ENCODE measurements at regions not wholly inside any gene's neighbourhood (a gene's known extent, or its start where the extent isn't known, plus 50 kb on each side); places are given as distances from the start of the nearest gene placed in this dataset.

DNA sequence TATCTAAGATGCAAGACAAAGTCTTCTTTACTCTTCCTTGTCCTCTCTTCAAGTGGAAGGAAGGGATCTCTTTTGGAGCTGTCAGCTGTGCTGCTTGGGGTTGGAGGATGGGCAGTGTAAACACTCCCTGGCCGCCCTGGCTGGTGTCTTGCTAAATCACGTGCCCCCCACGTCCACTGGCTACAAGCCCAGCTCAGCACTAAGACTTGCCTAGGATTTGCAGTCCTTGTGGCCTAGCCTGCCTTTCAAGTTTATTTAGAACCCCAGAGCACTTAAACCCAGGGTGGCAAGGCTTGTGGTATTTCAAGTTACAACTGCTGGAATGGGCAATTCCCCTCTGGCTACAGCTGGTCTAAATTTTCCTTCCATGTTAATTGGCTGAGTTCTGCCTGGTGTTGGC lies 272.4 kb upstream of the MYO3A start:
- intact Hi-C loops (cut with DNase I, micrococcal nuclease), result no loop called here
- DNase-seq (no peak), ATAC-seq (no peak)

GRCh38 chr10:25666276-25666675 lies 267.8 kb upstream of the MYO3A start:
- no peak for DNase-seq
- ATAC-seq, result no peak
- intact Hi-C loops (cut with DNase I, micrococcal nuclease), result no loop called here

GRCh38 chr10:25675204-25675603 lies 258.8 kb upstream of the MYO3A start:
- ATAC-seq, result no peak
- DNase-seq, result no peak

DNA sequence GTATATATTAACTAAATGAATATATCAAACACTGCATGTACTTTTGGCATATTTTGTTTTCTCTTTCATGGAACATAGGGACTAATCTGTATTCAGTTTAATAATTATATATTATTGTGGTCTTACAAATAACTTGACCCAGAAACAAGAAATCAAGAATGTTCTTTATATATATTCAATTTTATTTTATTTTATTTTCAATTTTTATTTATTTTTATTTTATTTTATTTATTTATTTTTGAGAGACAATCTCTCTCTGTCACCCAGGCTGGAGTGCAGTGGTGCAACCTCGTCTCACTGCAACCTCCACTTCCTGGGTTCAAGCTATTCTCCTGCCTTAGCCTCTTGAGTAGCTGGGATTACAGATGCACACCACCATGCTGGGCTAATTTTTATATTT lies 258.4 kb upstream of the MYO3A start:
- no peak for ATAC-seq
- no peak for DNase-seq
- intact Hi-C loops (cut with DNase I, micrococcal nuclease), result no loop called here

More at GRCh38 chr10:25675204-25675603, 258.8 kb upstream of the MYO3A start:
- intact Hi-C loops (cut with DNase I, micrococcal nuclease), result no loop called here

- ATAC-seq (no peak), DNase-seq (no peak)
- intact Hi-C loops (cut with DNase I, micrococcal nuclease), result no loop called here
These were observed 255.8 kb upstream of the MYO3A start for GRCh38 chr10:25678220-25678619.

DNA sequence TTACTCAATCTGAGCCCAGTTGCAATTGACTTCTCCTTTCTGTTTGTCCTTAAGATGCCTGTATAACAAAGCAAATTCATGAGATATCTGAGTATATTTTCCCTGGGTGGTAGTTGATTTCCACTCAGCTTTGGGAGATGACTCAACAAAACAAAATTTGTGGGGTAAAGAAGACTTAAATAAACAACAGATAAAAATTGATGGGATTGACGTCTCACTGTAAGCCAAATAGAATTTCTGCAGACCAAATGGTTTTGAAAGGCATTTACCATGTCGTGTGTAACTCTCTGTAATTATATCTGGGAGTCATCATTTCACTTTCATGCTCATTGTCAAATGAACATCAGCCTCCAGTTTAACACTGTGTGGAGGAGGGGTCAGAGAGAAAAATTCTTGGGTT lies 255.4 kb upstream of the MYO3A start:
- DNase-seq (no peak), ATAC-seq (no peak)
- intact Hi-C loops (cut with DNase I, micrococcal nuclease), result no loop called here

DNA sequence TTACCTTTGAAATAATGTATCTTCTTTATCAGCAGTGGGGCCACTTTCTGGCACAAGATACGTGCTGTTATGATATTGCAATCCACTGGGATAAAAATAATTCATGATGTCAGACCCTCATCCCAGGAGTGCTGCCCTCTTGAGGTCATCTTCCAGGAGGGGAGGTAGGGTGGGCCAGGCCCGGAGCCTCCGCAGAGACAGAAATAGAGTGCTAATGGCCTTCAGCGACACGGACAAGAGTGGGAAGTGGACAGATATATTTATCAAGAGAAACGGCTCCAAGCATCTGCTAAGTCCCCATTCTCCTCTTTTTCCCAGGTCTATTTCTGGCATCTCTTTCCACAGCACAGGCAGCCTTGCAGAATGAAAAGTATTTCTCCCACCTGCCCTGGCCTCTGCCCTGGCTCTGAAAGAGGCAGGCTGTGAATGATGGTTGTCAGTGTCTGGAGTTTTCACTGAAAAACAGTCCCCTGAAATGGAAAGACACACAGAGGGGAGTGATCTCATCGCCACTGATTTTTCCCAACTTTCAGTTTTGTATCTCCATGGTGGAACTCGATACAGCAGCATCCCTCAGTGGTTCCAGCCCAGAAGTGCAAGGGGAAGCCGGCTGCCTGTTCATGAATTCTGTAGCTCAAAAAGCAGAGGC lies 251.7 kb upstream of the MYO3A start:
- no peak for ATAC-seq
- intact Hi-C loops (cut with DNase I, micrococcal nuclease), result no loop called here
- DNase-seq, result no peak

DNA sequence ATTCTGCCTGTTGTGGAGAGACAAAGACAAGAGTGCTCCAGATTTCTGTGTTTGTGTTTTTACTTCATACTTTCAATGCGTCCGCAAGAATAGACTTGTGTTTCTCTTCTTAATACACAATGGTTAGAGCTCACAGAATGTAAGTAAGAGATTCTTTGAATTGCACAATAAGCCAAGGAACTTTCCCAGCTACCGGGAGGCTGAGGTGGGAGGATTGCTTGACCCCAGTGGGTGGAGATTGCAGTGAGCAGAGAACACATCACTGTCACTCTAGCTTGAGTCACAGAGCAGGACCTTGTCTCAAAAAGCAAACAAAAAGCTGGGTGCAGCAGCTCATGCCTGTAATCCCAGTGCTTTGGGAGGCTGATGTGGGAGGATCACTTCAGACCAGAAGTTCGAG lies 250.7 kb upstream of the MYO3A start:
- intact Hi-C loops (cut with DNase I, micrococcal nuclease), result no loop called here
- DNase-seq (no peak), ATAC-seq (no peak)

DNA sequence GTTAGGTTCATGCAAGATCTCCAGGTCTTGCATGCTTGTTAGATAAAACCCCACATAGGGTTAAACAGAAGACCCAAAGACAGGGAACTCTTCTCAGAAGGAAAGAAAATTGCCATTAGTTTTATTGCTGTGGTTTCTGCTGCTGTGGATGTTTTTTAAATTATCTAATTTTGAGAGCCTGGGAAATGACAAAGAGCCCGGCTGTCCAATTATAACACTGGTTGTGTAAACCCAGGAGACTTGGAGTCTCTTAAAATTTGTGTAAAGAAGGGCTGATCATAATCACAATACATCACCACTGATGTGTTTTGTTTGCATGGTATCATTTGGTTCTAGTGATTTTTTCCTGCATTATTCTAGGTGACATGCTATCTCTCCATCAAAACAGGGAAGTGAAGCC lies 246.5 kb upstream of the MYO3A start:
- intact Hi-C loops (cut with DNase I, micrococcal nuclease), result no loop called here
- ATAC-seq (no peak), DNase-seq (no peak)

DNA sequence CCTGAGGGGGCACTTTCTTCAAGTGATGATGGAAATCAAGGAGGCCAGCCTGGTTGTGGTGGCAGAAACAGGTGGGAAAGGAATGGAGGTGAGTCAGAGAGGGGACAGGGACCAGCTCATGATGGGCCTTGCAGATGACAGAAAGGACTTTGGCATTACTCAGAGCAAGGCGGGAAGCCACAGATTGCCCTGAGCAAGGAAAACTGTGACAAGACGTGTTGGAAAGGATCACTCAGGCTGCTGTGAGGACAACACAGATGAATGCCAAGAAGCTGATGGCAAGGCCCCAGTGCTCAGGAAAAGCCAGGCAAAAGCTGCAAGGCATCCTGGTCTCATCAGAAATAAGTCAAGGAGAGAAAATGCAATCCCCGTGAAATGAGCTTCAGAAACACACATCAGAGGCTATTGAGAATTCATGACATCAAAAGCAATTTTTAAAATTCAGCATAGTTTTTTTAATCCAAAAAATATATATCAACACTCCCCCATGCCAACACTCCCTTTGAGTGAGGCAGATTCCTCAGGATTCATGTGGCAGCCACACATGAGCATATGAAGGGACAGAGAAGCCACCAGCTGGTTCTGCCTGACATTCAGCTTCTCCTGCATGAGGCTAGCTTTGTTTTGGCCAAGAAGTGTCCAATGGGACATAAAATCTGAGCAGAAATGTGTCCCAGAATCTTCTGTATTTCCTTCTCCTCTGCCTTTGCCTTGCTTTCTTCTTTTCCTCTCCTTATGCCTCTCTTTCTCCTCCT lies 244.5 kb upstream of the MYO3A start:
- intact Hi-C loops (cut with DNase I, micrococcal nuclease), result no loop called here
- no peak for ATAC-seq

DNA sequence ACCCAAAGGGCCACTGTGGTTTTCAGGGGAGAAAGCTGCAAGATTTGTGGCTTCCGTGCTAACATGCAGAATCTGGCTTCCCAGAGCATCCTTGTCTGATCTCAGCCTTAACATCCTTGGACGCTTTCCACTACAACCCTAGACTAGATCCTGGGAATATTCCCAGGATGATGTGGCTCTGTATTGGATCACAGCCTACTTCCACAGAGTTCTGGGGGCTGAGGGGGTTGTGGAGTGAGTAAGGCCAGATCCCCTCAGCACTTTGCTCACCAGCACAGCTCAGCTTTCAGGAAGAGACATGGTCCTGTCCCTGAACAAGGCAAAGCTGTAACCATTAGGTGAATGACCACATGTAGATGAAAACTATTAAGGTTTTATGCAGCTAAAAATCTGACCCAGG lies 241.3 kb upstream of the MYO3A start:
- ATAC-seq, result no peak
- intact Hi-C loops (cut with DNase I, micrococcal nuclease), result no loop called here
- no peak for DNase-seq

More for the DNA sequence above, 244.5 kb upstream of the MYO3A start:
- no peak for DNase-seq

- ATAC-seq, result no peak
- intact Hi-C loops (cut with DNase I, micrococcal nuclease), result no loop called here
- DNase-seq, result no peak
These were observed 239.7 kb upstream of the MYO3A start for GRCh38 chr10:25694206-25694933.

DNA sequence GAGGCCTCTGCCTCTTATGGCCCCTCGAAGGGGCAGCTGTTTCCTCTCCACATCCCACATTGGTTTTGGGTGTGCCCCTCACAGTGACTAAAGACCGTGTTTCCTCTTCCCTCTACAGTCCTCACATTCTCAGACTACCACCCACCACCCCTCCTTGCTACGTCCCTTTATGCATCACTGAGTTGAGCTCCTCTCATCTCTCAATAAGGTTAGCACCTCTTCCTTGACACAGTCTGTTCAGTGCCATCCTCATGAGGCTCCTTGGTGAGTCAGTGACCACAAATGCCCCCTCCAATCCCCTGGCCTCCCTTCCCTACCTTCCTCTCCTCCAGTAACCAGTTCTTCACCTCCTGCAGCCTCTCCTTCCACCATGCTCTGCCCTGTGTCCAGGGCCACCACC lies 239.1 kb upstream of the MYO3A start:
- DNase-seq (no peak), ATAC-seq (no peak)
- intact Hi-C loops (cut with DNase I, micrococcal nuclease), result no loop called here

DNA sequence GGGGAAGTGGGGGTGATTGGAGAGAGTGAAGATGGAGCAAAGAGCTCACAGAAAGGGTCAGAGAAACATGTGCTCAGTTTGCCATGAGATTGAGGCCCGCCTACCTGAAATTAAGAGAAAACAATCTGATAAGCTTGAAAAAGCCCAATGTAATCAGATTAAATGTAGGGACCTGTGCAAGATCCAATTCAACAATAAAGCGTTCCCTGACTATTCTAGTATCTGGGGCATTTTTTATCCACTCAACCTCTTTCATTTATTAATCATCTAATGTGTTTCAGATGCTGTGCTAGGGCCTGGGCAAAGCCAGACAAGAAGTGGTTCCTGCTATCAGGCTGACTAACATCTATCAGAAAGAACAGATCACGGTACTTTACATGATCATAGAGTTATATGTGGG lies 238.4 kb upstream of the MYO3A start:
- DNase-seq (no peak), ATAC-seq (no peak)
- intact Hi-C loops (cut with DNase I, micrococcal nuclease), result no loop called here

GRCh38 chr10:25696013-25696708 lies 237.9 kb upstream of the MYO3A start:
- intact Hi-C loops (cut with DNase I, micrococcal nuclease), result no loop called here
- DNase-seq, result no peak
- ATAC-seq, result no peak

DNA sequence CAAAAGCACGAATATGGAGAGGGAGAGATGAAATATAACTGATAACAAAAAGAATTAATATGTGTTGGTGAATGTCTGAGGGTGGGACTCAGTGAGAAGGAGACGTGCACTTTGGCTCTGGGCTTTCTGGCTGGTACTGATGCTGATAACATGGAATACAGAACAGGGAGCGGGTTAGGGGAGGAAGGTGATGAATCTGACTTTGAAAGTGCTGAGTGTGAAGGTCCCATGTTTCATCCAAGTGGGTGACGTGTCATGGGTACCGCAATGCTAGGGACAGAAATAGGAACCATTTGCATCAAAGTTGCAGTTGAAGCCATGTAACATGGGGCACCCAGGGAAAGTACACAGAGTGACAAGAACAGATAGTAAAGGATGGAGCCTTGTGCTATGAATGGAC lies 236.6 kb upstream of the MYO3A start:
- no peak for DNase-seq
- ATAC-seq, result no peak
- intact Hi-C loops (cut with DNase I, micrococcal nuclease), result no loop called here

DNA sequence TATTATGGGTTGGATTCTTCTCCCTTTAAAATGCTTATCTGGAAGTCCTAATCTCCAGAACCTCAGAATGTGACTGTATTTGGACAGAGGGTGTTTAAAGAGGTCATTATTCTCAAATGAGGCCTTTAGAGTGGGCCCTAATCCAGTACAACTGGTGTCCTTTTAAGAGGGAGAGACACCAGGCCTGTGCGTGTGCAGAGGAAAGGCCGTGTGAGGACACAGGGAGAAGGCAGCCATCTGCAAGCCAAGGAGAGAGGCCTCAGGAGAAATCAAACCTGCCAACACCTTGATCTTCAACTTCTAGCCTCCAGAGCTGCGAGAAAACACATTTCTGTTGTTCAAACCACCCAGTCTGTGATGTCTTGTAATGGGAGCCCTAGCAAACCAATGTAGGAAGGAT lies 235.4 kb upstream of the MYO3A start:
- ATAC-seq, result no peak
- DNase-seq, result no peak
- intact Hi-C loops (cut with DNase I, micrococcal nuclease), result no loop called here

DNA sequence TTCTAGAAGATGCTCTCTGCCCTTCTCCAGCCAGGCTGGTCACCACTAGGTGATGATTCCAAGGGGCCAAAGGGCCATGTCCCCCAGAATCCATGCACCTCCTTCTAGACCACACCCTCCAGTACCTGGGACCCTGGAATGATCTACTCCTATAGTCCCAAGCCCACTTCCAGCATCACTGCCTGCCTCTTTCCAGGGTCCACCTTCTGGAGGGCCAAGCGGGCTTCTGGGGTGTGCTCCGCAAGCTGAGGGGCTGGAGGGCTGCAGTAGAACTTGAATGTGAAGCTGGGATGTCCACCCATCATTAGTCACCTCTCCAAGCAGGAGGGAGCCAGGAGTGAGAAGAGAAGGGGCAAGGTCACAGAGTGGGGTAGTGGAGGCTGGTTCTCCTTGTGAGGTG lies 234.4 kb upstream of the MYO3A start:
- no peak for ATAC-seq

GRCh38 chr10:25701652-25702051 lies 232.4 kb upstream of the MYO3A start:
- DNase-seq, result no peak
- ATAC-seq, result no peak
- intact Hi-C loops (cut with DNase I, micrococcal nuclease), result no loop called here

More for the DNA sequence above, 234.4 kb upstream of the MYO3A start:
- intact Hi-C loops (cut with DNase I, micrococcal nuclease), result no loop called here
- DNase-seq, result no peak

GRCh38 chr10:25704622-25705021 lies 229.4 kb upstream of the MYO3A start:
- no peak for ATAC-seq
- intact Hi-C loops (cut with DNase I, micrococcal nuclease), result no loop called here

More at GRCh38 chr10:25704622-25705021, 229.4 kb upstream of the MYO3A start:
- DNase-seq, result no peak

Data from left colon (tissue), 2 donors.